ENCODE measurements at regions not wholly inside any gene's neighbourhood (a gene's known extent, or its start where the extent isn't known, plus 50 kb on each side); places are given as distances from the start of the nearest gene placed in this dataset.

DNA sequence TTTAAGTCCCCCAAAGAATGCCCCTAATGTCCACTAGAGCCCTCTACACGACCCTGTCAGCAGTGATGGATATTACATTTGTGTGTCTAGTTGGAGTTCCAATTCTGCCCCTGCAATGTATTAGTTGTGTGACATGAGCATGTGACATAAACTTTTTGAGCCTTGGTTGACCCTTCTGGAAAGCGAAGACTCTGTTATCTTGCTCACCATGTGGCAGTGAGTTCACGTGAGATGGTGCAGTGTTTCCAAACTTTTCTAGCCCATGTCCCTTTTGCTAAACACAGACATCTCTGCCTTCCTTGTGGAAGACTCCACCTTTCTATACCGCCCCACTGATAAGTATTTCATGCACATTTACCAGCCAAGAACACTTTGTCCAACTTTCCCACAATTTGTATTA lies 87.0 kb upstream of the BOD1 start:
- no peak for TF ChIP-seq RXRA (IDR thresholded peaks at IDR 0.05; ENCODE audit: insufficient read depth, low read depth, low read length)
- no peak for TF ChIP-seq SIRT6 (IDR thresholded peaks at IDR 0.05; ENCODE audit: low read length)
- TF ChIP-seq, protein P1, sequence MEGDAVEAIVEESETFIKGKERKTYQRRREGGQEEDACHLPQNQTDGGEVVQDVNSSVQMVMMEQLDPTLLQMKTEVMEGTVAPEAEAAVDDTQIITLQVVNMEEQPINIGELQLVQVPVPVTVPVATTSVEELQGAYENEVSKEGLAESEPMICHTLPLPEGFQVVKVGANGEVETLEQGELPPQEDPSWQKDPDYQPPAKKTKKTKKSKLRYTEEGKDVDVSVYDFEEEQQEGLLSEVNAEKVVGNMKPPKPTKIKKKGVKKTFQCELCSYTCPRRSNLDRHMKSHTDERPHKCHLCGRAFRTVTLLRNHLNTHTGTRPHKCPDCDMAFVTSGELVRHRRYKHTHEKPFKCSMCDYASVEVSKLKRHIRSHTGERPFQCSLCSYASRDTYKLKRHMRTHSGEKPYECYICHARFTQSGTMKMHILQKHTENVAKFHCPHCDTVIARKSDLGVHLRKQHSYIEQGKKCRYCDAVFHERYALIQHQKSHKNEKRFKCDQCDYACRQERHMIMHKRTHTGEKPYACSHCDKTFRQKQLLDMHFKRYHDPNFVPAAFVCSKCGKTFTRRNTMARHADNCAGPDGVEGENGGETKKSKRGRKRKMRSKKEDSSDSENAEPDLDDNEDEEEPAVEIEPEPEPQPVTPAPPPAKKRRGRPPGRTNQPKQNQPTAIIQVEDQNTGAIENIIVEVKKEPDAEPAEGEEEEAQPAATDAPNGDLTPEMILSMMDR (IDR thresholded peaks at IDR 0.05; ENCODE audit: control extremely low read depth in 1 of 3, insufficient read depth in 1 of 3, low read depth in 1 of 3, low read length in 3 of 3), result no peak
- no peak for TF ChIP-seq BRCA1 (IDR thresholded peaks at IDR 0.05; ENCODE audit: low read depth, low read length)
